ENCODE measurements at regions not wholly inside any gene's neighbourhood (a gene's known extent, or its start where the extent isn't known, plus 50 kb on each side); places are given as distances from the start of the nearest gene placed in this dataset.

DNA sequence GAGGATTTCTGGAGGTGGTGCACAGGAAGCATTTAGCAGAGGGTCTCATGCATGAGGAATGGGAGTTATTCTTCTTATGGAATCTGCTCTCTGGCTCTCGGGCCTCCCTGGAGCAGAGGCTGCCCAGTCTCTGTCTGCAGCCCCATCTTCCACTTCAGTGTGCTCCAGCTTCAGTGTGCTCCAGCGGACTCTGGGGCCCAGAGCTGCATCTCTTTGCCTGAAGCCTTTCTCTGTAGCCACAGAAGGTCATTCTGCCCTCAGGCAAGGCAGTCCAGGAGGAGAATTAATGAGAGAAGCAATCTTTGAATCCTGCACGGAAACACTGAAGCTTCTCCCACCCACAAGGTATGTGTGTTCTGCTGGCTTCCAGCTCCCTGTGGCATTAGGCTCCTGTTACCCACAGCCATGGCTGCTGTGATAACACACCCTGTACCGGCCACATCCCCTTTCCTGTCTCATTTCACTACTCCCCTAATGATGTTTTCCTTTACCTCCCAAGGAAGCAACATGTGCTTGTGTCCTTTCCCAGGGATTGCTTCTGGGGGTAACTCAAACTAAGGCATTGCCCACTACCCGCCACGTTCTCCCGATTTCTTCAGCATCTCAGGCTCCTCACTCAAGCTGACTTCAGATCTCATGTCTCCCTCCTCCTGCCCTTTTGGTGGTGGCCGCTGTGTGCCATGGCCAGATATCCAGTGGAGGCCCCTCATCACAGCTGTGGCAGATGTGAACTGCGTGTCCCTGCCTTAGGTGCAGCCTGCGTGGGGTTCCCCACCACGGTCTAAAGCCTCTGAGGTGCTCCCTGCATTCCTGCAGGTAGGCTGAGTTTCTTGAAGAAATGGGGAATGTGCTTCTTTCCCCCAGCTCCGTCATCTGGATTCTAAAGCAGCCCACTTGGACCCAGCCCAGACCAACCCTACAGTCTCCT is 181.2 kb upstream of the GALNT2 start:
- TF ChIP-seq CTCF (IDR thresholded peaks at IDR 0.05), result no peak
- TF ChIP-seq POLR2A (IDR thresholded peaks at IDR 0.05), result no peak
- no peak for TF ChIP-seq POLR2AphosphoS5 (IDR thresholded peaks at IDR 0.05)
